ENCODE measurements at regions not wholly inside any gene's neighbourhood (a gene's known extent, or its start where the extent isn't known, plus 50 kb on each side); places are given as distances from the start of the nearest gene placed in this dataset.
"Not testable (repeated sequence)": the region's sequence is repeated elsewhere in the genome, so short reads cannot be mapped to it uniquely, and the experiment has no call there.

GRCh38 chr10:46645110-46645509, 66.2 kb downstream of the SYT15 start:
- not testable (repeated sequence) for DNase-seq (ENCODE audit: low spot score); H3K9me3 Mint-ChIP-seq (ENCODE audit: low read depth); H3K27me3 Mint-ChIP-seq (ENCODE audit: low read depth); H3K36me3 Mint-ChIP-seq (ENCODE audit: low read depth); H3K4me3 Mint-ChIP-seq (ENCODE audit: unreplicated experiment); H3K27ac Mint-ChIP-seq (ENCODE audit: unreplicated experiment); H3K4me1 Mint-ChIP-seq (ENCODE audit: low read depth)

DNA sequence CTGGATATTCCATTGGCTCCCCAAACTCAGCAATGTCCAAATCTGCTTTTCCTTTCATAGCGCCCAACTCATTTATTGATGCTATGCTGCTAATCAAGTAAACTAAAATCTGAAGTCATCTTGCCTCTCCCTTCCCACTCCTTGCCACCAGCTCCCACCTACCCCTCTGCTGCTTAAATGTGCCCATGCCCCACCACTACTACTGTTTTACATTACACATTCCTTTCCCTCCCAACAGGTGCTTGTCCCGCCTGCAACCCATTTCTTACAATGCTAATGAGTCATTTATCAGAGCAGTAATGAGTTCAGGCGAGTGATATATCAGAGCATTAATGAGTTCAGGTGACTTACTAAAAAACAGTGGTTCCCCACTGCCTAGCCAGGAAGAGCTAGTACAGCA, 67.2 kb downstream of the SYT15 start:
- not testable (repeated sequence) for H3K4me1 Mint-ChIP-seq (ENCODE audit: low read depth); DNase-seq (ENCODE audit: low spot score); H3K27ac Mint-ChIP-seq (ENCODE audit: unreplicated experiment); H3K27me3 Mint-ChIP-seq (ENCODE audit: low read depth); H3K9me3 Mint-ChIP-seq (ENCODE audit: low read depth); H3K4me3 Mint-ChIP-seq (ENCODE audit: unreplicated experiment); H3K36me3 Mint-ChIP-seq (ENCODE audit: low read depth)

DNA sequence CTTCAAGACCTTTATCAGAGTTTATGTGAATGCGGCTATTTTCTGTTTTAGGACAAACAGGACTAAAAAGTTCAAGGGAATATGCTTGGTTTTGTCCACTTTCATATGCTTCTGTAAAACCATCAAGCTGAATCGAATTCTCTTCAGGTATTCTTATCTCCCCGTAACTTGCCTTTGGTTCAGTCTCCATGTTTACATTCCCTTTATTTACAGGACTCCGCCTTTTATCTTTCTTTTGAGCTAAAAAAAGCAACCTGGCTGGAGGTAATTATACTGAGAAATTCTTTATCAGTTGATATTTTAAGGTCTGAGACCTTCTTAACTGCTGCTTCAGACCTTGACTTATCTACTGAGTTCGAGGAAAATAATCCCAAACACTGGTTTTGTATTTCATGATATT, 72.0 kb downstream of the SYT15 start:
- H3K27ac Mint-ChIP-seq (ENCODE audit: unreplicated experiment); DNase-seq (ENCODE audit: low spot score); H3K4me3 Mint-ChIP-seq (ENCODE audit: unreplicated experiment); H3K27me3 Mint-ChIP-seq (ENCODE audit: low read depth); H3K9me3 Mint-ChIP-seq (ENCODE audit: low read depth); H3K4me1 Mint-ChIP-seq (ENCODE audit: low read depth); H3K36me3 Mint-ChIP-seq (ENCODE audit: low read depth): not testable (repeated sequence)

DNA sequence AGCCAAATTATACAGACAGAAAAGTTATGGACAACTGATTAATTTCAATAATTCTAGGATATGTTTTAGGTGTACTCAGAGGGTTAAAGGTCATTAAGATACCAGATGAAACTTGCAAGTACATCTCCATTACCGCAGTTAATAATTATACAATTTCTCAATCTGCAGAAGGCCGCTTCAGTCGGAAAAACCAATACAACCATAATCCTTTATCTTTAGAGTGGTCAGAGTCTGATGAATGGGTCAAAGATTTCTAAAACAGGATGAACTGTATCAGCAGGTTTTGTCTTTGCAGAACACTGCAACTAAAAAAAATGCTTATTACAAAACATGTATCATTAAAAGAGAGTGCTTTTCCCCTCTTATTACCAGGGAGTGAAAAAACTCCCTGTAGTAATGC, 78.5 kb downstream of the SYT15 start:
- H3K27me3 Mint-ChIP-seq (ENCODE audit: low read depth); H3K27ac Mint-ChIP-seq (ENCODE audit: unreplicated experiment); H3K4me3 Mint-ChIP-seq (ENCODE audit: unreplicated experiment); H3K4me1 Mint-ChIP-seq (ENCODE audit: low read depth); DNase-seq (ENCODE audit: low spot score); H3K36me3 Mint-ChIP-seq (ENCODE audit: low read depth); H3K9me3 Mint-ChIP-seq (ENCODE audit: low read depth): not testable (repeated sequence)

DNA sequence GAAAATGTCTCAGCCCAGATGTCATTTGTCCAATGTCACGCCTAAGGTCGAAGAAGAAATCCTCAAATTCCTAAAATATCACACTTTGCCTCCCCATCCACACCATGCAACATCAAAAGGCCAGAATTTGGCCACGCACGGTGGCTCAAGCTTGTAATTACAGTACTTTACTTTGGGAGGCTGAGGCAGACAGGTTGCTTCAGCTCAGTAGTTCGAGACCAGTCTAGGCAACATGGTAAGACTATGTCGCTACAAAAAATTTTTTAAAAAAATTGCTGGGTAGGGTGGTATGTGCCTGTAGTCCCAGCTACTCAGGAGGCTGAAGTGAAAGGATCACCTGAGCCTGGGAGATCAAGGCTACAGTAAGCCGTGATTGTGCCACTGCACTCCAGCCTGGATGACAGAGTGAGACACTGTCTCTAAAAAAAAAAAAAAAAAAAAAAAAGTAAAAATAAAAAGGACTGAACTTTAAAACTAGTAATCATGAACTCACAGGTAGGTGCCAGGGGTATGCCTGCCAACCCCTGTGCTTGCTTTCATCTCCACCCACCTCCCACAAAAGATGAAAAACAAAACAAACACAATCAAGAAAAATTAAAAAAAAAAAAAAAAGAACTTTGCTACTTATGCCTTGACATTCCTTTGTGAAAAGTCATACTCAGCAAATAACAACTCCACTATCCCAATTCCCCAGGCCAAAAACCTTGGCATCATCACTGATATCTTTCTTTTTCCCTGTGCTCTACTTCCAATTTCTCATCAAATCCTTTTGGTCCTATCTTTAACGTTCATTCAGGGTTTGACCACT, 81.3 kb downstream of the SYT15 start:
- H3K27ac Mint-ChIP-seq (ENCODE audit: unreplicated experiment); H3K4me3 Mint-ChIP-seq (ENCODE audit: unreplicated experiment); H3K4me1 Mint-ChIP-seq (ENCODE audit: low read depth); H3K9me3 Mint-ChIP-seq (ENCODE audit: low read depth); H3K27me3 Mint-ChIP-seq (ENCODE audit: low read depth); H3K36me3 Mint-ChIP-seq (ENCODE audit: low read depth); DNase-seq (ENCODE audit: low spot score): not testable (repeated sequence)

- H3K27ac Mint-ChIP-seq (ENCODE audit: unreplicated experiment); H3K4me1 Mint-ChIP-seq (ENCODE audit: low read depth); H3K9me3 Mint-ChIP-seq (ENCODE audit: low read depth); H3K4me3 Mint-ChIP-seq (ENCODE audit: unreplicated experiment); DNase-seq (ENCODE audit: low spot score); H3K36me3 Mint-ChIP-seq (ENCODE audit: low read depth); H3K27me3 Mint-ChIP-seq (ENCODE audit: low read depth): not testable (repeated sequence)
Observed at GRCh38 chr10:46660835-46661164, 81.9 kb downstream of the SYT15 start.

DNA sequence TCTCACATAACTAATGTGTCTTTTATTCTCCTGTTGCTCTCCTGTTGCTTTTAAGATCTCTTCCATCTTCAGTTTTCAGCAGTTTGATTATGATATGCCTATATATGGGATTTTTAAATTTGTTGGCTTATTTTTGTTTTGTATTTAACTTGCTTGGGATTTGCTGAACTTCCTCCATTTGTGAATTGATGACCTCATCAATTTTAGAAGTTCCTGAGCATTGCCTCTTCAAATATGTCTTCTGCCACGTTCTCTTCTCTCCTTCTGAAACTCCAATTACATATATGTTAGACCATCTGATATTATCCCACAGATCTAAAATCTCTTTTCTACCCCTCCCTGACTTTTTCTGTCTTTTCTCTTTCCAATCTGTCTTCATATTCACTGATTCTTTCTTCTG, 86.6 kb downstream of the SYT15 start:
- DNase-seq (ENCODE audit: low spot score); H3K27ac Mint-ChIP-seq (ENCODE audit: unreplicated experiment); H3K36me3 Mint-ChIP-seq (ENCODE audit: low read depth); H3K27me3 Mint-ChIP-seq (ENCODE audit: low read depth); H3K4me1 Mint-ChIP-seq (ENCODE audit: low read depth); H3K4me3 Mint-ChIP-seq (ENCODE audit: unreplicated experiment); H3K9me3 Mint-ChIP-seq (ENCODE audit: low read depth): not testable (repeated sequence)

DNA sequence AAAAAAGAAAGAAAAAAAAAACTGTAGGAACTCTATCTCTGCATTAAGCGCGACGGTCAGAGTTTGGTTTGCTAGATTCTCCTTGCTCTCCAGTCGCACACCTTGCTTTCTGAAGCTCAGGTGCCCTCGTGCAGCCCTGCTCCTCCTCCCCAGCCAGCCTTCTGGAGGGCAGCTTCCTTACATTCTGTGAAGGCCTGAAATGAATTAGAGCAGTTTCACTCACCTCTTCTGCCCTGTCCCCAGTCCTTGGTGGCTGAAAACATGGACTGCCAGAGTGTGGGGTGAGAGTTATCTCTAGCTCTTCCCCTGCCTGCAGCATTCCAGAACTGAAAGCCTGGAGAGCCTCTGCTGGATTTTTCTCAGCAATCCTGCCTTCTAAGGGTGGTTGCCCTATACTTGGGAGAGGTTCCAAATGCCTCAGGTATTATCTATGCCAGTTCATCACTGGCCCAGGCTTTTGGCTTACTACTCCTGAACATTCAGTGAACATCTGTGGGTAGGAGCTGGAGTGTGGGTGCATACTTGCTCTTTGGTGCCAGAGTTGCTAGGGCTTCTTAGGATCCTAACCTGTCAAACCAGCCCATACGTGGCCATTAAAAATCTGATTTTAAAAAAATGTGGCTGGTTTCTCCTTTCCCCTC, 89.5 kb downstream of the SYT15 start:
- H3K27me3 Mint-ChIP-seq (ENCODE audit: low read depth); H3K36me3 Mint-ChIP-seq (ENCODE audit: low read depth); H3K4me3 Mint-ChIP-seq (ENCODE audit: unreplicated experiment); H3K4me1 Mint-ChIP-seq (ENCODE audit: low read depth); DNase-seq (ENCODE audit: low spot score); H3K9me3 Mint-ChIP-seq (ENCODE audit: low read depth); H3K27ac Mint-ChIP-seq (ENCODE audit: unreplicated experiment): not testable (repeated sequence)

DNA sequence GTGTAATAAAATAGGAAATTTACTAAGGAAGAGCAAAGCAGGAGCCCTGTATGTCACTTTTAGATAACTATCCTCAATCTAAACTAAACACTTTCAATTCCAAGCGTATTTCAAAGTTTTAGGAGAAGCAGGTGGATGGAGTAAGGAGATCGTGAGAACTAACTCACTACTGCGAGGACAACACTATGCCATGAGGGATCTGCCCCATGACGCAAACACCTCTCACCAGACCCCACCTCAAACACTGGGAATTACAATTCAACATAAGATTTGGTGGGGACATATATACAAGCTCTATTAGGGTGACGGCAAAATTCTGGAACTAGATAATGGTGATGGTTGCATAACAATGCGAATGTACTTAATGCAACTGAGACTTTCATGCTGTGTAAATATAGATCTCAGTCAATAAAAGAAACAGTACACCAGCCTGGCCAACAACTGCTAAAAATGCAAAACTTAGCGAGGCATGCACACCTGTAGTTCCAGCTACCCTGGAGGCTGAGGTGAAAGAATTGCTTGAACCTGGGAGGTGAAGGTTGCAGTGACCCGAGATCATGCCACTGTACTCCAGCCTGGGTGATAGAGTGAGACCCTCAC, 99.0 kb downstream of the SYT15 start:
- not testable (repeated sequence) for H3K9me3 Mint-ChIP-seq (ENCODE audit: low read depth); DNase-seq (ENCODE audit: low spot score); H3K36me3 Mint-ChIP-seq (ENCODE audit: low read depth); H3K4me1 Mint-ChIP-seq (ENCODE audit: low read depth); H3K27me3 Mint-ChIP-seq (ENCODE audit: low read depth); H3K4me3 Mint-ChIP-seq (ENCODE audit: unreplicated experiment); H3K27ac Mint-ChIP-seq (ENCODE audit: unreplicated experiment)

DNA sequence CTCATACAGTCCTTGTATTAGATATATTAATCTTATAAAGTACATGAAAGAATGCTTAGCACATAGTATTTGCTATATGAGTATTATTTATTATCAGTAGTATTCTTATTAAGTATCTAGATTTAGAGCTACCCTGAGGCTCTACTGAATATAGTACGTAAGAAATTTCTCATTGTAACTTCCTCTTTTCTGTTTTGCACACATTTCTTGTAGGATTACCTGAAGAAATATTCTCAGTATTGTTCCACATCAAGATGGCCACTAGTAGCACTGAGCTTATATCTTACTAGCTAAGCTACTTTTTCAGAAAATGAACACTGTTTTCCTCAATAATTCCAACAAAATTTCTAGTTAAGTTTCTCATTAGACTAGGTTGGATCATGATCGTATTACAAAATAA, 112.5 kb downstream of the SYT15 start:
- not testable (repeated sequence) for H3K27me3 Mint-ChIP-seq (ENCODE audit: low read depth); H3K36me3 Mint-ChIP-seq (ENCODE audit: low read depth); H3K4me1 Mint-ChIP-seq (ENCODE audit: low read depth); H3K4me3 Mint-ChIP-seq (ENCODE audit: unreplicated experiment); DNase-seq (ENCODE audit: low spot score); H3K27ac Mint-ChIP-seq (ENCODE audit: unreplicated experiment); H3K9me3 Mint-ChIP-seq (ENCODE audit: low read depth)

Measured in chondrocyte (in vitro differentiated cells).